Effector CD4-positive, alpha-beta T cell (primary cell): ENCODE measurements at regions not wholly inside any gene's neighbourhood (a gene's known extent, or its start where the extent isn't known, plus 50 kb on each side); places are given as distances from the start of the nearest gene placed in this dataset.

Experiments
- DNase-seq: peaks from one replicate; pipeline ENCODE4 v3.0.0-alpha.2; 2020

DNA sequence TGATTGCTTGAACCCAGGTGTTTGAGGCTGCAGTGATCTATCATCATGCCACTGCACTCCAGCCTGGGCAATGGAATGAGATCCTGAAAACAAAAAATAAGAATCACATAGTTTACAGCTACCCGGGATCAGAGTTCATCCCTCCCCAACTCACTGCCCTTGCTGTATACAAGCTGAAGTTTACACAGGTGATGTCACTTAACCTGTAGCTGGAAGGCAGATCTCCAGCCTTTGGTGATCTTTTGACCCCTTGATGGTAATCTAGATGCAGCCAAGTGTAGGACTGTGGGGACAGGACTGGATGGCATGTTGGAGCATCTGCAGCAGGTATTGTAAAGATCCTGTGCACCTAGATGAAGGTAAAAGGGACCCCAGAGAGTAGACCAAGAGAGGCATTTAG, 66.7 kb upstream of the SLC14A2 start:
- no peak for DNase-seq

DNA sequence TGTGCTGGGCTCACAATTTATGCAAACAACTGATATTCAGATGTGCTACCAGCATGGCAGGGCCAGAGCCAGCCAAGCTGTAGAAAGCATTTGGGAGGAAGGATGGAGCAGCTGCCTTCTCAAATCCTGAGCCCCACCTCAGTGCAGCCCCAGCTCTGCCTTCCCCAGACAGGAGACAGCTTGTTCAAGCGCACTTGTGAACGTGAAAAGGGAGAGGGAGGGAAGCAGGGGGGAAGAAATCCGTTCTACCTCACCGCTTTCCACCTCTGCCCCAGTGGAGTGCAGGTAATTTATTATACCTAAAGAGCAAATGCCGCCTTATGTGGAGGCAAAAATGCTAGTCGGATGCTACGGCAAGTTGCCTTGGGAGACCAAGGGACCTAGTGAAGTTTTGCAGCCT, 66.0 kb upstream of the SLC14A2 start:
- no peak for DNase-seq

GRCh38 chr18:45551142-45551815, 64.0 kb upstream of the SLC14A2 start:
- DNase-seq: no peak

DNA sequence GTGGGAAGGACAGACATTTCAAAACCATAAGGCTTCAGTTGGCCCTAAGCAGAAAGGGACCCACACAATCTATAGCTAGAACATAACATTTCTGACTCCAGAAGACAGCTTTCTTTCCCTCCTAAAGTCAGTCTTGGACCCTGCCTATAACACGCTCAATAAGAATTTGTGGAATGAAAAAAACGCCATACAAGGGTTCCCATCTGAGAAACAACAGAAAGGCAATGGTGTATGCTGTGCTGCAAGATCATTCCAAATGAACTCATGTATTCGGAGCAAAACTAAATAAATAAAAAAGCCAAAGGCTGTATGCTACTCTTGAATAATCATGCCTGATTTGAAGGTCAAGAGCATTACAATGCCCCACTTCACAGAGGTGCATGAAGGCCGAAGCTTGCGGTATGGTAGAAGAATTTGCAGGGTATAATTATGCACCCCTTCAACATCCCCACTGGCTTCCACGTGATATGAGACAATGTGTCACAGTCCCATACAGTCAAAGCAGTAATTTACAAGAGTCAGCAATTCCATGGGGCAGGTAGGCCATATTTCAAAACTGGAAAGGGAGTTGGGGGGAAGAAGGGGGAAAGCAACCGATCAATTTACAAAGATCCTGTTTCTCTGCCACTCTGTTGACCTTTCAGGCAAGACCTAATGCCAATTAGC, 61.4 kb upstream of the SLC14A2 start:
- DNase-seq: no peak

DNA sequence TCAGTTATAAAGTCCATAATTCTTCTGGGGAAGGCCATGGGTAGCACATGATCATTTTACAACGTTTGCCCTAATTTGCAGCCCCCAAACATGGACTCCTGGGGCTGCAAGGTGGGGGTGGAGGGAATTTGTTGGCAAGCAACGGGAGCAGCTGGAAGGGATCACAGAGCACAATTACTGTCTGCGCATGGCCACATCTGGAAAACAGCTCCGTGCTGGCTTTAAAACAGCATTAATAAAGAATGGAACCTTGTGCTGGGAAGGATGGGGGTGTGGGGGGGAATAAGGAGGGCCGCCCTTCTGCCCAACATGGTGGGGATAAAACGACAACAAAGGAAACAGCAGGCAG, 60.9 kb upstream of the SLC14A2 start:
- no peak for DNase-seq

DNA sequence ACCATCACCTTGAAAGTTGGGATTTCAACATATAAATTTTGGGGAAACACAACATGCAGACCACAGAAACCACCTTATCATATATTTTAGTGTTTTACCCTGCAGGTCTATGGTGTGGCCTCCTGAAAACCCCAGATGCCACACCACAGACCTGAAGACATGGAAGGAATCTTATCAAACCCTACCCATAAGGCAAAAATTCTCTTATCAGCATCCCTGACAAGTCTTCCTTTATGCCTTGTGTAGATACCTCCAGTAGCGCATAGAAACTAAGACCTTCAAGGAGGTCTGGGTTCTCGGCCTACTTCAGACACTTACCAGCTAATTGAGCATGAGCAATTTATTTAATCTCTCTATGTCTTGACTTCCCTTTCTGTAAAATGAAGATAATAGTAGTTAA, 59.1 kb upstream of the SLC14A2 start:
- no peak for DNase-seq

- no peak for DNase-seq
Observed at GRCh38 chr18:45557287-45557686, 58.0 kb upstream of the SLC14A2 start.

DNA sequence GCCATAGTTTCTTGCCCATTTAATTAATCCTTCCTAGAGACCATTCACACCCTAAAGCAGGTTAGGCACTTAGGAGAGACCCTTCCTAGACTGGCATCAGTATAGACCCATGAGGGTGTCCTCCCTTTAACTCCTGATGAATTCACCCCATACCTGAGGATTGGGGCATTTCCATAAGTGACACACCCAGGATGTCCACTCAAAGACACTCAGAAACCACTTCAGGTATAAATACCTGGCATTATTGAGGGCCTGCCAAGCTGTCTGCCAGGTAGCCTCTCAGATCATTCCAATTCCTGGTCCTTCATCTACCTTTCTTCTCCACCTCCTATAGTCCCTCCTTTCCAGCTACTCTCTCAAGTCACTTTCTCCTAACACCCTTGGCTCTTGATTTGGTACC, 57.5 kb upstream of the SLC14A2 start:
- no peak for DNase-seq

- DNase-seq: no peak
Observed at GRCh38 chr18:45559258-45559657, 56.0 kb upstream of the SLC14A2 start.

GRCh38 chr18:45560870-45561269, 54.4 kb upstream of the SLC14A2 start:
- DNase-seq: no peak

- no peak for DNase-seq
Observed at GRCh38 chr18:45562567-45563479, 52.5 kb upstream of the SLC14A2 start.

- no peak for DNase-seq
Observed at GRCh38 chr18:45565280-45565970, 49.9 kb upstream of the SLC14A2 start.
